H1 (cell line): ENCODE measurements at regions not wholly inside any gene's neighbourhood (a gene's known extent, or its start where the extent isn't known, plus 50 kb on each side); places are given as distances from the start of the nearest gene placed in this dataset.

Source experiments
- CTCF ChIA-PET: fragments of 300-600 bp; sonication (Branson Sonifier 250); formaldehyde crosslinking; loops from one replicate; lab custom pipeline; 2021; ENCODE audit not compliant: partially characterized antibody; lab: Charles Lee
- POLR2A ChIA-PET: fragments of 300-600 bp; sonication (Branson Sonifier 250); formaldehyde crosslinking; loops from one replicate; lab custom pipeline; 2021; ENCODE audit warnings: inconsistent platforms; ENCODE audit not compliant: partially characterized antibody; lab: Charles Lee
- DNase-seq, 2 experiments: peaks; one replicate each; pipeline versions ENCODE4 v3.0.0 to v3.0.0-alpha.2; 2010 to 2022; ENCODE audit warnings: low spot score in 2 of 2, low read depth in 1 of 2, mixed read lengths in 1 of 2
- FAIRE-seq: peaks from 2 replicates; lab custom pipeline; 2011; peaks lifted over from hg19 to GRCh38; lab: Jason Lieb, UNC
- H2AFZ ChIP-seq: 2 replicates; pipeline ENCODE4 v1.8.1; 2012; ENCODE audit warnings: low read length, inconsistent platforms
- H2AK5ac ChIP-seq: 2 replicates; pipeline ENCODE4 v1.6.1; 2013; ENCODE audit warnings: low read depth, low read length
- H2BK120ac ChIP-seq: replicated peaks from 2 replicates; pipeline ENCODE3; 2013; ENCODE audit warnings: low read depth, low read length, inconsistent platforms
- H2BK12ac ChIP-seq: 2 replicates; pipeline ENCODE4 v1.6.1; 2013; ENCODE audit warnings: low read depth, low read length
- H2BK15ac ChIP-seq: 2 replicates; pipeline ENCODE4 v1.6.1; 2013; ENCODE audit warnings: low read length
- H2BK20ac ChIP-seq: 2 replicates; pipeline ENCODE4 v1.6.1; 2013; ENCODE audit warnings: low read length
- H2BK5ac ChIP-seq: 2 replicates; pipeline ENCODE4 v1.6.1; 2013; ENCODE audit warnings: low read depth, low read length
- H3K14ac ChIP-seq: 2 replicates; pipeline ENCODE4 v1.6.1; 2013; ENCODE audit warnings: inconsistent platforms; ENCODE audit not compliant: insufficient read length
- H3K18ac ChIP-seq: 2 replicates; pipeline ENCODE4 v1.6.1; 2013; ENCODE audit warnings: low read length; ENCODE audit errors: extremely low read depth
- H3K23ac ChIP-seq: 2 replicates; pipeline ENCODE4 v1.6.1; 2013; ENCODE audit warnings: inconsistent platforms; ENCODE audit not compliant: insufficient read length
- H3K23me2 ChIP-seq: 2 replicates; pipeline ENCODE4 v1.6.1; 2013; ENCODE audit warnings: low read depth, low read length
- H3K27ac ChIP-seq: 2 replicates; pipeline ENCODE4 v1.6.1; 2011; ENCODE audit warnings: low read depth, low read length, inconsistent platforms
- H3K27me3 ChIP-seq, 4 experiments: replicated peaks in 1 of 4; 1 replicate in 1 of 4; 2 replicates in 3 of 4; pipeline versions ENCODE4 v1.6.1 to v1.8.1; 2011 to 2013; ENCODE audit warnings: low read length in 3 of 4, mild to moderate bottlenecking in 3 of 4, inconsistent platforms in 2 of 4, mixed read lengths in 2 of 4, moderate library complexity in 1 of 4; ENCODE audit not compliant: control insufficient read depth in 3 of 4, insufficient read depth in 3 of 4; ENCODE audit errors: extremely low read depth in 1 of 4
- H3K36me3 ChIP-seq, 4 experiments: 2 replicates each; pipeline versions ENCODE4 v1.6.1 to v1.8.1; 2011 to 2013; ENCODE audit warnings: mild to moderate bottlenecking in 4 of 4, low read length in 3 of 4, moderate library complexity in 2 of 4, control low read depth in 1 of 4, inconsistent platforms in 1 of 4; ENCODE audit not compliant: insufficient read depth in 4 of 4, control insufficient read depth in 2 of 4
- H3K4ac ChIP-seq: replicated peaks from 2 replicates; pipeline ENCODE3; 2013; ENCODE audit warnings: low read length, low read depth, mixed read lengths, inconsistent platforms; ENCODE audit not compliant: insufficient read length
- H3K4me1 ChIP-seq, 4 experiments: replicated peaks in 1 of 4; 1 replicate in 1 of 4; 2 replicates in 3 of 4; pipeline versions ENCODE4 v1.6.1 to v1.8.1; 2011 to 2013; ENCODE audit warnings: low read length in 3 of 4, inconsistent platforms in 2 of 4, mixed read lengths in 1 of 4; ENCODE audit not compliant: insufficient read depth in 4 of 4, control insufficient read depth in 3 of 4
- H3K4me2 ChIP-seq, 2 experiments: 2 replicates each; pipeline versions ENCODE4 v1.6.1 to v1.8.1; 2011 to 2013; ENCODE audit warnings: low read depth in 2 of 2, low read length in 2 of 2, control low read depth in 1 of 2, inconsistent platforms in 1 of 2, mild to moderate bottlenecking in 1 of 2; ENCODE audit not compliant: insufficient read depth in 1 of 2
- H3K4me3 ChIP-seq, 4 experiments: fragments of 200-600, 300-600 bp in 1 of 4; sonication (generic), shearing (Covaris generic), sonication (Bioruptor Twin) in 1 of 4; 2 replicates each; pipeline versions ENCODE4 v1.5.1 to v1.8.1; 2011 to 2016; ENCODE audit warnings: low read length in 4 of 4, low read depth in 3 of 4, control low read depth in 2 of 4, inconsistent platforms in 2 of 4, mild to moderate bottlenecking in 2 of 4, mixed read lengths in 1 of 4, moderate library complexity in 1 of 4; ENCODE audit not compliant: insufficient read depth in 2 of 4; ENCODE audit errors: extremely low read depth in 1 of 4
- H3K56ac ChIP-seq: replicated peaks from 2 replicates; pipeline ENCODE3; 2013; ENCODE audit warnings: low read depth, mild to moderate bottlenecking, mixed read lengths, low read length, inconsistent platforms; ENCODE audit not compliant: insufficient read length
- H3K79me1 ChIP-seq: 2 replicates; pipeline ENCODE4 v1.6.1; 2013; ENCODE audit warnings: low read depth, low read length, control low read depth
- H3K79me2 ChIP-seq, 2 experiments: 2 replicates each; pipeline versions ENCODE4 v1.6.1 to v1.8.1; 2012 to 2013; ENCODE audit warnings: low read length in 2 of 2, mild to moderate bottlenecking in 2 of 2, inconsistent platforms in 1 of 2; ENCODE audit not compliant: insufficient read depth in 2 of 2, control insufficient read depth in 1 of 2
- H3K9ac ChIP-seq, 4 experiments: replicated peaks in 1 of 4; 1 replicate in 1 of 4; 2 replicates in 3 of 4; pipeline versions ENCODE4 v1.6.1 to v1.8.1; 2011 to 2013; ENCODE audit warnings: low read depth in 3 of 4, low read length in 3 of 4, control low read depth in 2 of 4, mild to moderate bottlenecking in 2 of 4, moderate library complexity in 2 of 4, inconsistent platforms in 1 of 4; ENCODE audit errors: extremely low read depth in 1 of 4
- H3K9me3 ChIP-seq, 2 experiments: 2 replicates each; pipeline versions ENCODE4 v1.6.1 to v1.8.1; 2012 to 2013; ENCODE audit warnings: mild to moderate bottlenecking in 2 of 2, moderate library complexity in 2 of 2, control low read depth in 1 of 2, inconsistent platforms in 1 of 2, low read depth in 1 of 2, low read length in 1 of 2, mixed read lengths in 1 of 2; ENCODE audit not compliant: insufficient read depth in 2 of 2
- H4K20me1 ChIP-seq, 2 experiments: replicated peaks in 1 of 2; 2 replicates each; pipeline versions ENCODE3 to v1.8.1; 2011 to 2013; ENCODE audit warnings: inconsistent platforms in 2 of 2, low read length in 2 of 2, mild to moderate bottlenecking in 1 of 2; ENCODE audit not compliant: insufficient read depth in 2 of 2, control insufficient read depth in 1 of 2
- H4K5ac ChIP-seq: 2 replicates; pipeline ENCODE4 v1.6.1; 2013; ENCODE audit warnings: low read length, low read depth, mixed read lengths, inconsistent platforms; ENCODE audit not compliant: insufficient read length
- H4K8ac ChIP-seq: 2 replicates; pipeline ENCODE4 v1.8.0; 2013; ENCODE audit warnings: mild to moderate bottlenecking, moderate library complexity, low read length, inconsistent platforms; ENCODE audit not compliant: insufficient read depth; ENCODE audit errors: extremely low read depth
- H4K91ac ChIP-seq: replicated peaks from 2 replicates; pipeline ENCODE3; 2013; ENCODE audit warnings: low read length, mixed read lengths, inconsistent platforms; ENCODE audit not compliant: insufficient read length
- BCL11A ChIP-seq, 2 experiments: IDR thresholded peaks; one replicate each; pipeline ENCODE4 v1.6.1; 2011; ENCODE audit warnings: low read depth in 2 of 2, low read length in 2 of 2, mild to moderate bottlenecking in 2 of 2
- CBX5 ChIP-seq: fragments of 300-800, 300-1000 bp; sonication (generic); IDR thresholded peaks from 2 replicates; pipeline ENCODE4 v1.7.1; 2016; ENCODE audit warnings: antibody characterized with exemption, low read length, low read depth
- CHD2 ChIP-seq: IDR thresholded peaks from 2 replicates; pipeline ENCODE4 v1.6.1; 2012; ENCODE audit warnings: low read length, improper control_type of control experiment
- HDAC6 ChIP-seq: IDR thresholded peaks from one replicate; pipeline ENCODE4 v1.7.1; 2012; ENCODE audit warnings: low read depth, mild to moderate bottlenecking, inconsistent platforms, low read length, moderate library complexity
- JUND ChIP-seq: IDR thresholded peaks from 2 replicates; pipeline ENCODE4 v1.6.1; 2011; ENCODE audit warnings: mild to moderate bottlenecking, improper control_type of control experiment, low read length
- PHF8 ChIP-seq: fragments of 200-600 bp; sonication (generic); conservative IDR thresholded peaks from 2 replicates; pipeline ENCODE4 v1.7.1; 2012; ENCODE audit warnings: low read depth, mild to moderate bottlenecking, inconsistent platforms, low read length, moderate library complexity
- RNF2 ChIP-seq: fragments of 200-900, 300-1000 bp; sonication (generic); IDR thresholded peaks from 2 replicates; pipeline ENCODE4 v1.7.1; 2016; ENCODE audit warnings: borderline replicate concordance, low read depth, mild to moderate bottlenecking, antibody characterized with exemption, low read length; ENCODE audit not compliant: poor library complexity, severe bottlenecking; ENCODE audit errors: missing control alignments
- ZNF274 ChIP-seq: IDR thresholded peaks from 2 replicates; pipeline ENCODE4 v1.7.0; 2012; ENCODE audit warnings: low read length, borderline replicate concordance; ENCODE audit errors: extremely low read depth
- WGBS, 2 experiments: shearing (Covaris generic) in 1 of 2; methylation state at CpG; one replicate each; pipeline versions ENCODE4 v1.1.6 to v1.1.7; 2013 to 2015; ENCODE audit warnings: low lambda C conversion rate in 2 of 2, mixed read lengths in 2 of 2, inconsistent platforms in 1 of 2, low coverage in 1 of 2, missing lambda C conversion rate in 1 of 2; ENCODE audit not compliant: insufficient replicate concordance in 2 of 2, insufficient coverage in 1 of 2, insufficient read length in 1 of 2; ENCODE audit errors: extremely low coverage in 1 of 2, missing lambda C conversion rate in 1 of 2; 5-methylcytosine and 5-hydroxymethylcytosine counted together

GRCh38 chr7:25842201-25842733, 309.7 kb upstream of the NFE2L3 start:
- Histone ChIP-seq H2BK12ac (no peak overlapping the region), H3K79me2 (no peaks in the 10 kb centered on the region), H3K4ac (no peak overlapping the region), H4K8ac (no peak overlapping the region), H4K91ac (no peak overlapping the region), H3K79me1 (no peaks in the 10 kb centered on the region), H4K5ac (no peak overlapping the region), H3K9ac (no peak overlapping the region)
- 76% methylated on average over 5 of the region's 5 CpGs; no CpG with 5 or more reads in 1 of the 2 experiments for WGBS, 2 experiments
- CTCF ChIA-PET: interaction anchor here (1.1 to 4.6 kb wide), 6 partner anchors 8 to 275 kb away, joined by 3 to 37 read pairs (median 5); no protein-coding TSS in a partner anchor
- TF ChIP-seq ZNF274 (no peak), PHF8 (no peak), CBX5 (no peak), BCL11A (IDR thresholded peaks at IDR 0.05; ENCODE audit: low read depth in 2 of 2, low read length in 2 of 2) (no peak), RNF2 (no peak), CHD2 (no peak), HDAC6 (no peak), JUND (no peak)
- TF ChIP-seq, all 59 proteins: peak for 0
- no peak overlapping the region for H3K4me3 ChIP-seq
- H3K4me2 ChIP-seq: no peak overlapping the region
- H3K23ac ChIP-seq: no peak overlapping the region
- no peak overlapping the region for H2AK5ac ChIP-seq
- no peaks in the 10 kb centered on the region for H4K20me1 ChIP-seq
- POLR2A ChIA-PET: no interaction called here
- FAIRE-seq (no peak), DNase-seq (no peak)
- no peaks in the 10 kb centered on the region for H3K23me2 ChIP-seq
- H3K14ac ChIP-seq: no peak overlapping the region
- no peaks in the 10 kb centered on the region for H3K27me3 ChIP-seq
- H3K56ac ChIP-seq: no peak overlapping the region
- H2BK20ac ChIP-seq: no peak overlapping the region
- no peaks in the 10 kb centered on the region; a peak in 1 of 7 replicates for H3K4me1 ChIP-seq
- no peak overlapping the region for H2BK120ac ChIP-seq
- H3K36me3 ChIP-seq: no peaks in the 10 kb centered on the region
- H2BK15ac ChIP-seq: no peak overlapping the region
- no peaks in the 10 kb centered on the region for H3K9me3 ChIP-seq
- H3K27ac ChIP-seq: no peak overlapping the region
- no peak overlapping the region for H3K18ac ChIP-seq
- H2BK5ac ChIP-seq: no peak overlapping the region
- no peak overlapping the region for H2AFZ ChIP-seq
